ENCODE measurements at regions not wholly inside any gene's neighbourhood (a gene's known extent, or its start where the extent isn't known, plus 50 kb on each side); places are given as distances from the start of the nearest gene placed in this dataset.

DNA sequence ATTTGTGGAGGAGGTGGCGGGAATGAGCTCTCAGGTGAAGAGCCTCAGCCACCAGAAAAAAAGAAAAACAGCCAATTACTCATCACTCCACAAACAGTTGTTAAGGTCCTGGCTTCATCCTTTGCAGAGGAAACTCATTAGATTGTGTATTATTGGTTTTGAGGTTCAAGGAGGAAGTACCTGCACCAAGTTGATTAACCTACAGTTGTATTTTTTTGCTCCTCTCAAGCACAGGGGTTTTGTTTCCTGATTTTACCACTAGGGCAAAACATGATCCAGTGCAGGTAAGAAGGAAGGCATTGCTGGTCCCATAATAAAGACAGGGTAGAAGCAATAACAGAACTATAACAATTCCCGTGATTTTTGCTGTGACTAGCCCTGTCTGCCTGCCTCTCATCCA, 84.0 kb upstream of the QRFPR start:
- H3K4me1 Mint-ChIP-seq: peaks cover 3% of the 10 kb centered on the region

GRCh38 chr4:121462660-121463261, 81.9 kb upstream of the QRFPR start:
- Mint-ChIP-seq H3K27ac (ENCODE audit: unreplicated experiment) (no peak overlapping the region), H3K27me3 (ENCODE audit: low read depth) (no peaks in the 10 kb centered on the region), H3K4me1 (peaks cover 3% of the 10 kb centered on the region), H3K4me3 (no peak overlapping the region), H3K9me3 (peaks cover 3% of the 10 kb centered on the region), H3K36me3 (ENCODE audit: low read depth) (no peaks in the 10 kb centered on the region)
- DNase-seq (ENCODE audit: low read depth, low spot score): peak; percentile 44
- TF ChIP-seq CTCF (conservative IDR thresholded peaks at IDR 0.05): peak; percentile 78

More for the DNA sequence above, 84.0 kb upstream of the QRFPR start:
- Mint-ChIP-seq H3K9me3 (peaks cover 8% of the 10 kb centered on the region), H3K27me3 (ENCODE audit: low read depth) (no peaks in the 10 kb centered on the region), H3K36me3 (ENCODE audit: low read depth) (peaks cover 4% of the 10 kb centered on the region), H3K27ac (ENCODE audit: unreplicated experiment) (no peak overlapping the region), H3K4me3 (no peak overlapping the region)
- peak; percentile 23 for TF ChIP-seq CTCF (conservative IDR thresholded peaks at IDR 0.05)
- no peak for DNase-seq (ENCODE audit: low read depth, low spot score)

- no peak for DNase-seq (ENCODE audit: low read depth, low spot score)
- H3K27ac Mint-ChIP-seq (ENCODE audit: unreplicated experiment): no peak overlapping the region
- H3K4me1 Mint-ChIP-seq: peaks cover 3% of the 10 kb centered on the region
- TF ChIP-seq CTCF (conservative IDR thresholded peaks at IDR 0.05): no peak
- H3K27me3 Mint-ChIP-seq (ENCODE audit: low read depth): peaks cover 2% of the 10 kb centered on the region
- H3K4me3 Mint-ChIP-seq: no peak overlapping the region
- H3K9me3 Mint-ChIP-seq: no peaks in the 10 kb centered on the region
- no peaks in the 10 kb centered on the region for H3K36me3 Mint-ChIP-seq (ENCODE audit: low read depth)
These were observed 78.2 kb upstream of the QRFPR start for GRCh38 chr4:121459026-121459425.

GRCh38 chr4:121457278-121457875, 76.6 kb upstream of the QRFPR start:
- H3K27ac Mint-ChIP-seq (ENCODE audit: unreplicated experiment): no peak overlapping the region
- no peak for TF ChIP-seq CTCF (conservative IDR thresholded peaks at IDR 0.05)

GRCh38 chr4:121455285-121455684, 74.5 kb upstream of the QRFPR start:
- H3K27ac Mint-ChIP-seq (ENCODE audit: unreplicated experiment): no peak overlapping the region
- DNase-seq (ENCODE audit: low read depth, low spot score): no peak
- TF ChIP-seq CTCF (conservative IDR thresholded peaks at IDR 0.05): no peak

More at GRCh38 chr4:121457278-121457875, 76.6 kb upstream of the QRFPR start:
- H3K27me3 Mint-ChIP-seq (ENCODE audit: low read depth): peaks cover 2% of the 10 kb centered on the region
- no peaks in the 10 kb centered on the region for H3K9me3 Mint-ChIP-seq
- no peaks in the 10 kb centered on the region for H3K4me1 Mint-ChIP-seq
- no peak overlapping the region for H3K4me3 Mint-ChIP-seq
- DNase-seq (ENCODE audit: low read depth, low spot score): no peak
- no peaks in the 10 kb centered on the region for H3K36me3 Mint-ChIP-seq (ENCODE audit: low read depth)

More at GRCh38 chr4:121455285-121455684, 74.5 kb upstream of the QRFPR start:
- Mint-ChIP-seq H3K4me3 (no peak overlapping the region), H3K36me3 (ENCODE audit: low read depth) (no peaks in the 10 kb centered on the region), H3K4me1 (no peaks in the 10 kb centered on the region), H3K27me3 (ENCODE audit: low read depth) (peaks cover 2% of the 10 kb centered on the region), H3K9me3 (no peaks in the 10 kb centered on the region)

Data from neural crest cell (in vitro differentiated cells).